Tongue (tissue), 1 donor: ENCODE measurements at regions not wholly inside any gene's neighbourhood (a gene's known extent, or its start where the extent isn't known, plus 50 kb on each side); places are given as distances from the start of the nearest gene placed in this dataset.

ENCODE experiments used
- DNase-seq: peaks from one replicate; pipeline ENCODE4 v3.0.0-alpha.2; 2015

DNA sequence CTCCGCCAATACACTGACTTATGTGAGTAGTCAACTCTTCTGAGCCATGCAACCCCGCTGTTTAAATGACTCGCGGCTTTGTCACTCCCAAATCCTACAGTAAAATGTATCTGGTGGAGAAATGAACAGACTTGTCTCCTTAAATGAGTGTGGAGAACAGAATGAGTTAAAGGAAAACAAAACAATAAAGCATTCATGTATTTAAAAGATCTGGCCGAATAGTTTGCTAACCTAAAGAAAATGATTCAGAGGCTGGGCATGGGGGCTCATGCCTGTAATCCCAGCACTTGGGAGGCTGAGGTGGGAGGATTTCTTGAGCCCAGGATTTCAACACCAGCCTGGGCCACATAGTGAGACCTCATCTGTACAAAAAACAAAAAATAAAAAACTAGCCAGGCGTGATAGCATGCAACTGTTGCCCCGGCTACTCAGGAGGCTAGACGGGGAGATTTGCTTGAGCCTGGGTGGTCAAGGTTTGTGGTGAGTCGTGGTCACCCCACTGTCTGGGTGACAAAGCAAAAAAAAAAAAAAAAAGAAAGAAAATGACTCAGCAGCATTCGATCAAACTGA lies 86.5 kb upstream of the PFKP start:
- no peak for DNase-seq

GRCh38 chr10:2980116-2980515 lies 87.2 kb upstream of the PFKP start:
- no peak for DNase-seq

GRCh38 chr10:2979306-2979705 lies 88.0 kb upstream of the PFKP start:
- DNase-seq, result no peak

- DNase-seq, result no peak
Measured at GRCh38 chr10:2978574-2979273, 88.6 kb upstream of the PFKP start.

DNA sequence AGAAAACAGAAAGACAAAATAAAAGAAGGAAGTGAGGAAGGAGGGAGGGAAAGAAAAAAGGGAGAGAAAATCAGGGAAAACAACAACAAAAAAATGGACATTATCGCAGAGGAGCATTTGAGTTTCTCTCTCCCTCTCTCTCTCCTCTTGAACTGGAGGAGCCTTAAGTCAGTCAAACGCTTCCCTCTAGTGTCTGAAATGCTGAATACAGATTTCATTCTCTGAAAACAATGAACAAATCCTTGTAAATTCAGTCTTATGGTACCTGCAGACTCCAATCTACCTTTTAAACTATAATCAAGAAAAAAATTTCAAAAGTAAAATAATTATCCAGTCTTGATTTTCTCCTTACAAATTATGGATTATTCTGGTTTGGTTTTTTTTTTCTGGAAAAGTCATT lies 89.2 kb upstream of the PFKP start:
- DNase-seq, result peak; percentile 80

DNA sequence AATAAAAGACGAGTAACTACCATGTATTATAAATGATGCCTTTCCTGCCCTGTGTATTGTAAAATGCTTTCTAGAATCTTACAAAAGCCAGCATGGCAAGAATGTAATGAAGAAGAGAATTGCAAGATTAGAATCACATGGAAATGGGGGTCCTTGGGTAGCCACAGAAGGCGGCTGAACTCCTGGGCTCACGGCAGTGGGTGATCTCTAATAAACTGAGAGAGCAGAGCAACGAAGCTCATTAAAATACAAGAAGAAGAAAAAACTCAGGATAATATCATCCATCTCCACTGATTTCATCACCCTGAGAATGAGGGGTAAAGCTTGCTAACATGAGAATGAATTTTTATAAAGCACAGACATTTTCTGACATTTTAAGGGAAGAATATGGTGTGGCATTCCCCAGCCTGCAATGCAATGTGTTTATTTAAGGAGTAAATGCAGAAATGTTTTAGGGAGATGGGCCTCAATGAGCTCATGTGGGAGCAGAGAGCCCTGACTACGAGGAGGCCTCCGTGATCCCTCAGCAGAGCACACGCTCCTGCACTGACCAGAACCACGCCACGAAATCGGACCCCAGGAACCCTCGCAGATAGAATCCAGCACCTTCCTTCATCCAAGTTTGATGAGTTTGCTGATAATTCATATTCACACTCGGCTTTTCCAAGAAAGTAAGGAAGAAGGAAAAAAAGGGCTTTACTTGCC lies 92.7 kb upstream of the PFKP start:
- DNase-seq, result no peak

GRCh38 chr10:2974083-2974482 lies 93.3 kb upstream of the PFKP start:
- DNase-seq, result no peak

- DNase-seq, result no peak
Measured at GRCh38 chr10:2972810-2973209, 94.5 kb upstream of the PFKP start.

GRCh38 chr10:2972216-2972615 lies 95.1 kb upstream of the PFKP start:
- no peak for DNase-seq

- no peak for DNase-seq
Measured at GRCh38 chr10:2970190-2970823, 97.0 kb upstream of the PFKP start.

DNA sequence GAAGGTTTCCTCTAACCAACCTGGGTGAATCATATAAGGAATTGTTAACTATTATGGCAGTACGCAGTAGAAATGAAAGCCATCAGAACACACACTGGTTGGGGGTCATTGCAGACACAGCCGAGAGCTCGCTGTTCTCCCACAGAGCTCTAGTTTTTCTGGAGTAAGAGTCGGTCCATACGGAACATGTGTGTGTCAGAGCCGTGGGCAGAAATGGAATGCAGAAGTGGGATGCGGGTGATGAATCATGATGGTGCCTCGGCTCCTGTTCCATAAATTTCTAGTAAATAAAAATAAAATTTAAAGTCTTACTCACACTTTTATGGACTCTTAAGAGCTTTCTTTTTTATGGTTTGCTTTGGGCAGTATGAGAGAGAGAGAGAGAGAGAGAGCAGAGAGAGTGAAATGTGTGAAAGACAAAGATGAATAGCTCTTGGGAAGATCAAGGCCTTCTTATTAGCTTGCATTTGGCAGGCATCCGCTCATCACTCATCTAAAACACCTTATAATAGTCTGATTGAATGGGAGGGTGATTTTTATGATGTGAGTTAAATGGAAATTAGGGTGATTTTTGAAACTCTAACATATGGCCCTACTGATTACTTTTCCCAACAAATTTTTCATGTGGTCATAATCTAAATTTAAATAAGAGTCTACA lies 98.8 kb upstream of the PFKP start:
- no peak for DNase-seq

GRCh38 chr10:2966134-2966533 lies 101.2 kb upstream of the PFKP start:
- no peak for DNase-seq

DNA sequence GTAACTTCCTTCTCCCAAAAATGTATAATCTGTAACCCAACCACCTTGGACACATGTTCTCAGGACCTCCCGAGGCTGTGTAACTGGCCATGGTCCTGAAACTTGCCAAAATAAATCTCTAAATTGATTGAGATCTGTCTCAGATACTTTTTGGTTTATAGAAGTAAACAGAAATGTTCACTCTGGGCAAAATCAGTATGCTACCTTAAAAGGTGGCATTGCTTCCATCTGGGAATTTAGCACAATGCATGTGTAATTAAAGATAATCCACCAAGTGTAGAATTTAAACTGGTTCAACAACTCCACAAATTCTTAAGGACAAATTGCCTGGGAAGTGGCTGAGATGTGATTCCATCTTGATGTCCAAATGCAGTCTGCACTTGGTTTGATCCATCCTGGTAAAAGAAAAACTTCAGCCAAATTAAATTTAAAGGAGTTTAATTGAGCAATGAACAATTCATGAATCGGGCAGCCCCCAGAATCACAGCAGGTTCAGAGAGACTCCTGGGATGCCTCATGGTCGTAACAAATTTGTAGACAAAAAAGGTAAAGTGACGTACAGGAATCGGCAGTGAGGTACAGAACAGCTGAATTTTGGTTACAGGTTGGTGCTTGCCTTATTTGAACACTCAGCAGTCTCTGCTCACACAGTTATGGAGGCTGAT lies 102.6 kb upstream of the PFKP start:
- DNase-seq, result no peak

GRCh38 chr10:2963889-2964631 lies 103.3 kb upstream of the PFKP start:
- DNase-seq, result no peak

- no peak for DNase-seq
Measured at GRCh38 chr10:2962194-2962593, 105.2 kb upstream of the PFKP start.

- DNase-seq, result no peak
Measured at GRCh38 chr10:2958659-2959058, 108.7 kb upstream of the PFKP start.

DNA sequence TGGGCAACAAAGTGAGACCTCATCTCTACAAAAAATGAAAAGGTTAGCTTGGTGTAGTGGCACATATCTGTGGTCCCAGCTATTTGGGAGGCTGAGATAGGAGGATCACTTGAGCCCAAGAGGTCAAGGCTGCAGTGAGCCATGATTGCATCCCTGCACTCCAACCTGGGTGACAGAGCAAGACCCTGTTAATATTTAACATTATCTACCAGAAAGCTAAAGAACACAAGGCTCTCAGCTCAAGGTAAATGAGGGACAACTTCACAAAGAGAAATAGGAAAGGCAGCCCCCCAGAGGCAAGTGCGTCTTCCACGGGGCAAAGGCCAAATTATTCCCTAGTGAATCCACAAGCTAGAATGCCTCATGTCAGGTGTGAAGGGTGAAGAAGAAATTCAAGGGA lies 109.6 kb upstream of the PFKP start:
- DNase-seq, result no peak

DNA sequence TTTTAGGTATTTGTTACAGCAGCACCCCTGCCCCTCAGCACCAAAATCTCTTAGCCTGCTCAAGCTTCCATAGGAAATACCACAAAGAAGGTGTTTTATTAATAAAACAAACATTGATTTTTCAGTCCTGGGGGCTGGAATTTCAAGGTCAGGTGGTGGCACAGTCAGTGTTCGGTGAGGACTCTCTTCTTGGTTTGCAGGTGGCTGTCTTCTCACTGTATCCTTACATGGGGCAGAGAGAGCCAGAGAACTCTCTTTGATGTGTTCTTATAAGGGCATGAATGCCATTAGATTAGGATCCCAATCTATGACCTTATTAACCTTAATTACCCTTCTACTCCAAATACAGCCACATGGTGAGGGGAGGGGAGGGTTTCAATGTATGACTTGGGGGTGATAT lies 112.3 kb upstream of the PFKP start:
- no peak for DNase-seq

DNA sequence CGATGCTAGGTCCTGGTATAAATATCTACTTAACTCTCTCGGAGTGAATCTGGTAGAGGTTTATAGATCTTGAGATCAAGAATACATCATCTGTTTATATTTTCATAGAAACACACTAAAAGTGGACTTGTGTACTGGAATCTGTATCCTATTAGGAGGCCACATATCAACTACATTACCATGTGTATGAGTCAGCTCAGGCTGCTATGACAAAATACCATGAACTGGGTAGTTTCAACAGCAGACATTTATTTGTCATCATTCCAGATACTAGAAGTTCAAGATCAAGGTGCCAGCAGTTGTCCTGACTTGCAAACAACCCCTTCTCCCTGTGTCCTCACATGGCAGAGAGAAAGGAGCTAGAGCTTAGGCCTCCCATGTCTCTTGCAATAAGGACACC lies 113.9 kb upstream of the PFKP start:
- no peak for DNase-seq

GRCh38 chr10:2951235-2951835 lies 116.0 kb upstream of the PFKP start:
- DNase-seq, result no peak

DNA sequence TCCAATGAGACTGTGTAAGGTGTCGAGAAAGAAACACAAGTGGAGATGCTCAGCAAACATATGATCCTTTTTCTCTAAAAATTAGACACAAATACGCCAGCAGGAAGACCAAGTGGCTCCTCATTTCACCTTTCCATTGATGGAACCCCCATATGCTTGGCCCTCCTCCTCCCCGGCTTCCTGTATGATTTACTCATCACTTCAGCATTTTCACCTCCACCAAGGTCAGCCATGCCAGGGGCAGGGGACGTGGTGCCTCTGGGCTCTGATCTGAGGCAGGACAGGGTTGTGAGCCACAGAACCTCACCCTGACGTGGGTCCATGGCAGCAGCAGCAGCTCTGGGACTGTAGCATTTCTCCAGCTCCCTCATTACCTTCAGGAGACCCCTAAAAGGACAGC lies 116.8 kb upstream of the PFKP start:
- no peak for DNase-seq
